ENCODE measurements at regions not wholly inside any gene's neighbourhood (a gene's known extent, or its start where the extent isn't known, plus 50 kb on each side); places are given as distances from the start of the nearest gene placed in this dataset.

DNA sequence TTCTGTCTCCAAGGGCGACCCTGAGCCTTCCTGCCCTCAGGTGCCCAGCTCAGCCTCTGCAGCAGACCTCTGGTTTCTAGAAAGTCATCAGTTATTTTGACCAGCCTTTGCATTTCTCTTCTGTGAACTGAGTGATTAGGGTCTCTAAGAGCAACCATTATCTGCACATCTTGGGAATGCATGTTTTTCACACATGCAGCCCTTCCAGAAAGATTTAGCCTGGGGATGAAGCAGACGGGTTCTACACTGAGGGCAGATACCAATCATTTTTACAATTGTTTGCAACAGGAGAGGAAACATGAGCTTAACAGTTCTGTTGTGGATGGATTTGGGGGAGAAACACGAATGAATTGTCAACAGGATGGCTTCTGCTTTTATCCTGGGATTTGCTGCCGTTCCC is 90.1 kb upstream of the PITX1 start:
- WGBS (ENCODE audit: insufficient coverage, insufficient replicate concordance, low lambda C conversion rate, missing lambda C conversion rate), result 42% methylated on average over 4 of the region's 4 CpGs
- peaks cover 0 to 3% of the 10 kb centered on the region in 2 experiments; a peak in 2 of 4 replicates for H3K27me3 ChIP-seq (replicated peaks in 1 of 2; ENCODE audit: control insufficient read depth in 2 of 2, insufficient read depth in 2 of 2, low read length in 1 of 2)
- no peak overlapping the region for H3K4me3 ChIP-seq
- H3K4me1 ChIP-seq (ENCODE audit: control insufficient read depth, insufficient read depth, low read length), result no peaks in the 10 kb centered on the region
- RAD21 ChIA-PET (ENCODE audit: unreplicated experiment), result no interaction called here
- H3K36me3 ChIP-seq (ENCODE audit: control insufficient read depth in 2 of 2, insufficient read depth in 2 of 2, low read length in 1 of 2), result no peaks in the 10 kb centered on the region
- no peak overlapping the region for H2AFZ ChIP-seq (ENCODE audit: control insufficient read depth, low read depth, low read length)
- ATAC-seq, result no peak
- POLR2A ChIA-PET, result no interaction called here
- H3K4me2 ChIP-seq (ENCODE audit: control insufficient read depth, insufficient read depth), result no peak overlapping the region
- no peak overlapping the region for H3K9ac ChIP-seq (ENCODE audit: control insufficient read depth, insufficient read depth, low read length)
- CTCF ChIA-PET, result no interaction called here
- FAIRE-seq, result no peak
- in situ Hi-C loops (cut with MboI) (no loop called here), intact Hi-C loops (cut with micrococcal nuclease; ENCODE audit: unreplicated experiment) (no loop called here)
- H3K9me3 ChIP-seq (replicated peaks; ENCODE audit: control insufficient read depth, insufficient read depth, low read length), result no peaks in the 10 kb centered on the region
- no peak overlapping the region for H3K27ac ChIP-seq (ENCODE audit: control insufficient read depth, insufficient read depth)
- H4K20me1 ChIP-seq (ENCODE audit: control insufficient read depth, insufficient read depth), result no peaks in the 10 kb centered on the region
- no peaks in the 10 kb centered on the region for H3K79me2 ChIP-seq (ENCODE audit: control insufficient read depth, insufficient read depth, low read length)
- DNase-seq (ENCODE audit: low read depth, low spot score), result no peak
- SMC1A ChIA-PET (ENCODE audit: uncharacterized antibody, unreplicated experiment), result no interaction called here
- no TSS peak for BruUV-seq (replicated peaks)
- TF ChIP-seq, protein P1, sequence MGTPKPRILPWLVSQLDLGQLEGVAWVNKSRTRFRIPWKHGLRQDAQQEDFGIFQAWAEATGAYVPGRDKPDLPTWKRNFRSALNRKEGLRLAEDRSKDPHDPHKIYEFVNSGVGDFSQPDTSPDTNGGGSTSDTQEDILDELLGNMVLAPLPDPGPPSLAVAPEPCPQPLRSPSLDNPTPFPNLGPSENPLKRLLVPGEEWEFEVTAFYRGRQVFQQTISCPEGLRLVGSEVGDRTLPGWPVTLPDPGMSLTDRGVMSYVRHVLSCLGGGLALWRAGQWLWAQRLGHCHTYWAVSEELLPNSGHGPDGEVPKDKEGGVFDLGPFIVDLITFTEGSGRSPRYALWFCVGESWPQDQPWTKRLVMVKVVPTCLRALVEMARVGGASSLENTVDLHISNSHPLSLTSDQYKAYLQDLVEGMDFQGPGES (IDR thresholded peaks at IDR 0.05), result no peak
- TF ChIP-seq CHD2 (IDR thresholded peaks at IDR 0.05; ENCODE audit: borderline replicate concordance, low read depth, low read length) (no peak), CHD1 (IDR thresholded peaks at IDR 0.05; ENCODE audit: low read depth, low read length) (no peak), HDAC6 (IDR thresholded peaks at IDR 0.05; ENCODE audit: unreplicated experiment) (no peak), HDGF (IDR thresholded peaks at IDR 0.05) (no peak), ESRRA (IDR thresholded peaks at IDR 0.05; ENCODE audit: low read length) (no peak), LARP7 (IDR thresholded peaks at IDR 0.05) (no peak), GATAD2B (conservative IDR thresholded peaks at IDR 0.05; ENCODE audit: low read depth) (no peak), ZNF24 (IDR thresholded peaks at IDR 0.05) (no peak), TAF1 (IDR thresholded peaks at IDR 0.05; ENCODE audit: borderline replicate concordance, low read depth, low read length) (no peak), IRF5 (IDR thresholded peaks at IDR 0.05; ENCODE audit: borderline replicate concordance) (no peak), BACH1 (IDR thresholded peaks at IDR 0.05; ENCODE audit: borderline replicate concordance) (no peak), STAT3 (IDR thresholded peaks at IDR 0.05; ENCODE audit: low read depth, low read length) (no peak), POLR2A (IDR thresholded peaks at IDR 0.05; ENCODE audit: low read depth, low read length) (no peak), NFXL1 (IDR thresholded peaks at IDR 0.05; ENCODE audit: borderline replicate concordance) (no peak), ZNF592 (IDR thresholded peaks at IDR 0.05) (no peak), TCF3 (IDR thresholded peaks at IDR 0.05; ENCODE audit: borderline replicate concordance, insufficient read depth, low read depth, low read length) (no peak)
- TF ChIP-seq, protein P2, sequence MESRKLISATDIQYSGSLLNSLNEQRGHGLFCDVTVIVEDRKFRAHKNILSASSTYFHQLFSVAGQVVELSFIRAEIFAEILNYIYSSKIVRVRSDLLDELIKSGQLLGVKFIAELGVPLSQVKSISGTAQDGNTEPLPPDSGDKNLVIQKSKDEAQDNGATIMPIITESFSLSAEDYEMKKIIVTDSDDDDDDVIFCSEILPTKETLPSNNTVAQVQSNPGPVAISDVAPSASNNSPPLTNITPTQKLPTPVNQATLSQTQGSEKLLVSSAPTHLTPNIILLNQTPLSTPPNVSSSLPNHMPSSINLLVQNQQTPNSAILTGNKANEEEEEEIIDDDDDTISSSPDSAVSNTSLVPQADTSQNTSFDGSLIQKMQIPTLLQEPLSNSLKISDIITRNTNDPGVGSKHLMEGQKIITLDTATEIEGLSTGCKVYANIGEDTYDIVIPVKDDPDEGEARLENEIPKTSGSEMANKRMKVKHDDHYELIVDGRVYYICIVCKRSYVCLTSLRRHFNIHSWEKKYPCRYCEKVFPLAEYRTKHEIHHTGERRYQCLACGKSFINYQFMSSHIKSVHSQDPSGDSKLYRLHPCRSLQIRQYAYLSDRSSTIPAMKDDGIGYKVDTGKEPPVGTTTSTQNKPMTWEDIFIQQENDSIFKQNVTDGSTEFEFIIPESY (IDR thresholded peaks at IDR 0.05), result no peak
